ENCODE measurements at regions not wholly inside any gene's neighbourhood (a gene's known extent, or its start where the extent isn't known, plus 50 kb on each side); places are given as distances from the start of the nearest gene placed in this dataset.

- H3K27me3 ChIP-seq (ENCODE audit: insufficient read depth, low read length): no peaks in the 10 kb centered on the region
- TF ChIP-seq ATF3 (IDR thresholded peaks at IDR 0.05) (no peak), CTCF (IDR thresholded peaks at IDR 0.05 in 2 of 3, conservative IDR thresholded peaks at IDR 0.05 in 1 of 3; ENCODE audit: borderline replicate concordance in 1 of 3, insufficient read depth in 1 of 3, low read depth in 2 of 3, low read length in 2 of 3) (no peak), TCF7L2 (IDR thresholded peaks at IDR 0.05; ENCODE audit: borderline replicate concordance, extremely low read depth, insufficient read depth, insufficient read length) (no peak), EZH2phosphoT487 (IDR thresholded peaks at IDR 0.05; ENCODE audit: borderline replicate concordance) (no peak), ZBTB33 (IDR thresholded peaks at IDR 0.05; ENCODE audit: extremely low read depth, insufficient replicate concordance, low read length) (no peak), SRF (IDR thresholded peaks at IDR 0.05; ENCODE audit: low read depth) (no peak), CEBPB (IDR thresholded peaks at IDR 0.05; ENCODE audit: low read depth) (no peak), ELF1 (IDR thresholded peaks at IDR 0.05; ENCODE audit: borderline replicate concordance, low read depth) (no peak), ZFX (IDR thresholded peaks at IDR 0.05) (no peak), JUND (IDR thresholded peaks at IDR 0.05) (no peak), EZH2 (IDR thresholded peaks at IDR 0.05) (no peak), ZNF274 (IDR thresholded peaks at IDR 0.05; ENCODE audit: low read depth, low read length) (no peak), SIN3A (IDR thresholded peaks at IDR 0.05; ENCODE audit: low read depth) (no peak), REST (IDR thresholded peaks at IDR 0.05; ENCODE audit: low read depth) (no peak), POLR2A (IDR thresholded peaks at IDR 0.05; ENCODE audit: borderline replicate concordance, extremely low read depth, insufficient read depth, insufficient read length) (no peak), CBX3 (IDR thresholded peaks at IDR 0.05; ENCODE audit: low read depth) (no peak), MAX (IDR thresholded peaks at IDR 0.05) (no peak), EGR1 (IDR thresholded peaks at IDR 0.05; ENCODE audit: low read depth) (no peak), RAD21 (IDR thresholded peaks at IDR 0.05; ENCODE audit: low read depth) (no peak)
- H3K36me3 ChIP-seq (ENCODE audit: control insufficient read depth in 1 of 2, insufficient read depth in 2 of 2, low read length in 2 of 2): no peaks in the 10 kb centered on the region
- no peak overlapping the region for H3K27ac ChIP-seq (ENCODE audit: low read depth, low read length)
- H3K4me2 ChIP-seq (ENCODE audit: low read length): no peak overlapping the region
- DNase-seq (ENCODE audit: low read depth, low spot score): no peak
- no peak overlapping the region for H3K9ac ChIP-seq (ENCODE audit: low read length)
- intact Hi-C loops (cut with micrococcal nuclease): no loop called here
- H3K4me1 ChIP-seq (ENCODE audit: control insufficient read depth in 1 of 2, insufficient read depth in 2 of 2, low read length in 2 of 2): no peaks in the 10 kb centered on the region
- ATAC-seq: no peak
- BruUV-seq (replicated peaks): no TSS peak
- no peaks in the 10 kb centered on the region for H3K79me2 ChIP-seq (ENCODE audit: insufficient read depth, low read length)
- no peaks in the 10 kb centered on the region for H3K9me2 ChIP-seq (ENCODE audit: insufficient read depth)
- RAD21 ChIA-PET (ENCODE audit: low non-redundant PET in 1 of 2, low total read pairs in 2 of 2, uncharacterized antibody in 2 of 2, unreplicated experiment in 2 of 2): no interaction called here
- no peak overlapping the region for H2AFZ ChIP-seq (ENCODE audit: low read depth, low read length, poor library complexity, severe bottlenecking)
- H3K4me3 ChIP-seq (replicated peaks in 1 of 2; ENCODE audit: low read depth in 1 of 2, low read length in 2 of 2): no peak overlapping the region
- POLR2A ChIA-PET: no interaction called here
- no peaks in the 10 kb centered on the region for H4K20me1 ChIP-seq (ENCODE audit: insufficient read depth)
- CTCF ChIA-PET: no interaction called here
- H3K9me3 ChIP-seq (ENCODE audit: control insufficient read depth in 1 of 2, insufficient read depth in 1 of 2, low read depth in 1 of 2, low read length in 2 of 2): peaks cover 3 to 4% of the 10 kb centered on the region in 2 experiments; a peak in 1 of 4 replicates
Measured at GRCh38 chr5:152638996-152639552, 234.0 kb upstream of the NMUR2 start.
